Embryonic facial prominence (tissue), 1 donor: ENCODE measurements at regions not wholly inside any gene's neighbourhood (a gene's known extent, or its start where the extent isn't known, plus 50 kb on each side); places are given as distances from the start of the nearest gene placed in this dataset.
"Not testable (repeated sequence)": the region's sequence is repeated elsewhere in the genome, so short reads cannot be mapped to it uniquely, and the experiment has no call there.

Experiments
- DNase-seq: peaks from one replicate; pipeline ENCODE4 v3.0.0-alpha.2; 2016; ENCODE audit errors: extremely low spot score

GRCh38 chr5:92180391-92180790, 797.3 kb upstream of the ARRDC3 start:
- no peak for DNase-seq

GRCh38 chr5:92179651-92180050, 796.5 kb upstream of the ARRDC3 start:
- no peak for DNase-seq

GRCh38 chr5:92177926-92178487, 794.9 kb upstream of the ARRDC3 start:
- no peak for DNase-seq

GRCh38 chr5:92163906-92164305, 780.8 kb upstream of the ARRDC3 start:
- no peak for DNase-seq

- no peak for DNase-seq
These were observed 764.7 kb upstream of the ARRDC3 start for GRCh38 chr5:92147798-92148197.

DNA sequence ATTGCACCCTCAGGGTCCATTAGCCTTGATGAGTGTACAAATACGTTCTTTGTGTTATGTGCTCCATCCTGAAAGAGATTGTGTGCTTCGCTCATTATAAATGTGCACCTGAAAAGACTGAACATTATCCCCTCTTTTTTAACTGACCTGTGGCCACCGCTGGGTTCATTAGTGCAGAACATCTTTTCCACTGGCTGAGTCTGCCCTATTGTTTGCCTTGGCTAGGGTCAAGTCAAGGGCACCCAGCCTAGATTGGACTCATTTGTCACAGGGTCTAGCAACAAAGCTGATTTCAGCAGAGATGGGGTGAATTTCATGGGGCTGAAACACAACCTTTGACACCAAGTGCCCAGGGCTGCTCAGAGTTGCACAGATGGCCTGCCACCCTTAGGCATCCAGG, 764.1 kb upstream of the ARRDC3 start:
- no peak for DNase-seq

DNA sequence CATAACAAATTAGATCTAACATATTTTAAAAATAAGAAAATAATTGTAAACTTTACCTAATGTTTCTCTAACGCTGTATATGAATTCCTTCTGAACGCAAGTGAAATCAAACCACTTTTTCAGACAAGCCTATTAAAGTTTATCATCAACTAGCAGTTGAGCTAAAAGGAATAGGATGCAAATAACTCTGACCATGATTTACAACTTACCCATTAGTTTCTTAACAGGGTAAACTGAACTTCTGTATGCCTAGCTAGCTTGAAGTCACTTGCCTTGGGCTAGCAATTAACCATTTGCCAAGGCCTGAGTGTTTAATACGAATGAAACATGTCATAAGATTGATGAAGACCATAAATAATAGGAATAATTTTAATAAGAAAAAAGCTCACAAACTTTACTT, 762.7 kb upstream of the ARRDC3 start:
- no peak for DNase-seq

DNA sequence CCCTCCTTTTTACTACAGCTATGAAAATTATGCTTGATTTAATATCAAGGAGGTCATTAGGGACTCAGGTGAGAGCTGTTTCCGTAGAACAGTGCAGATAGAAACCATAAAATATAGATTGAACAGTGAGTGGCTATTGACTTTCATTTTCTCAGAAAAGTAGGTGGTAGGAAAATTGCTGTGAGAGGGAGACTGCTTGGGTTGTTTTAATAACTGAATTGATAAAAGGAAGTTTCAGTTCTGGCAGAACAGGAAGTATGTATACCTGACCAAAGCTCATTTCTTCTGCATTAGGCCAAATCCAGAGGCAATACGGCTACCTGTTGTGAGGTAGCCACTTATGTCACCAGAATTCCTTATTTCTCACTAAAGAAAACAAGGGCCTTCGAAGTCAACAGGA, 761.7 kb upstream of the ARRDC3 start:
- DNase-seq, result no peak

- DNase-seq, result not testable (repeated sequence)
These were observed 749.3 kb upstream of the ARRDC3 start for GRCh38 chr5:92132294-92132908.

- DNase-seq, result no peak
These were observed 743.1 kb upstream of the ARRDC3 start for GRCh38 chr5:92126182-92126581.

- no peak for DNase-seq
These were observed 736.0 kb upstream of the ARRDC3 start for GRCh38 chr5:92119110-92119509.

GRCh38 chr5:92106808-92107207, 723.7 kb upstream of the ARRDC3 start:
- no peak for DNase-seq

DNA sequence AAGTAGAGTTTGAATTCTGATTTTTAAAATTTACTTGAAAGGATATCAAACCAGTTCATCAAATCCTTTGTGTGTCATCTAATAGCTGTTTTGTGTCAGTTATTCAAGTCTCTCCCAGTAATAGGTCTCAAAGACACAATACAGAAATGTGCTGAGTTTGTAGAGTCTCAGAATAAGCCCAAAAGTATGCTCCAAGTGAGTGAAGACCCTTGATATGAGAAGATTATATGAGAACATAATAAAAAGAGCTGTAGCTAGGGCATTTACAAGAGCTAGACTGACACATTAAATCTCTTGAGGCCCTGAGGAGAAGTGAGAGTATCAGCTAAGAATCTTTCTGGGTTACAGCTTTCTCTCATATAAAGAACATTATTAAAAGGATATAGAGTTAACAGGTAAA, 721.0 kb upstream of the ARRDC3 start:
- DNase-seq, result no peak

GRCh38 chr5:92102313-92102712, 719.2 kb upstream of the ARRDC3 start:
- no peak for DNase-seq

GRCh38 chr5:92092239-92092638, 709.1 kb upstream of the ARRDC3 start:
- no peak for DNase-seq

- DNase-seq, result no peak
These were observed 703.1 kb upstream of the ARRDC3 start for GRCh38 chr5:92086059-92086811.

GRCh38 chr5:92081958-92082712, 699.0 kb upstream of the ARRDC3 start:
- DNase-seq, result no peak

DNA sequence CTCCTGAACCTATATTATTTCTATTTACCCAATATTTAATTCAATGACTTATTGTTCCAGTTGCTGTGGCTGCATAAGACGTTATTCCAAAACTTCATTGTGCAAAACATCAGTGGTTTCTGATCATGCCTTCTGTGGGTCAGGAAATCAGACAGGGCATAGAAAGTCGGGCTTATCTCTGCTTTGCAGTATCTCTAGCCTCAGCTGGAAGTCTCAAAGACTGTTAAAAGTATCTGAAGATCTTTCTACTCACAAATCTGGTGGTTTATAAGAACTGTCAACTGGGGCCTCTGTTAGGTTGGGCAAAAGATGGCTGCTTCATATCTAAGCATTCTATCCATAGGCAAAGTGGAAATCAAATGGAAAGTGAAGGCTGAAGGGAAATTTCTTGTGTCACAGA, 687.7 kb upstream of the ARRDC3 start:
- DNase-seq, result no peak

- no peak for DNase-seq
These were observed 681.9 kb upstream of the ARRDC3 start for GRCh38 chr5:92064993-92065392.

DNA sequence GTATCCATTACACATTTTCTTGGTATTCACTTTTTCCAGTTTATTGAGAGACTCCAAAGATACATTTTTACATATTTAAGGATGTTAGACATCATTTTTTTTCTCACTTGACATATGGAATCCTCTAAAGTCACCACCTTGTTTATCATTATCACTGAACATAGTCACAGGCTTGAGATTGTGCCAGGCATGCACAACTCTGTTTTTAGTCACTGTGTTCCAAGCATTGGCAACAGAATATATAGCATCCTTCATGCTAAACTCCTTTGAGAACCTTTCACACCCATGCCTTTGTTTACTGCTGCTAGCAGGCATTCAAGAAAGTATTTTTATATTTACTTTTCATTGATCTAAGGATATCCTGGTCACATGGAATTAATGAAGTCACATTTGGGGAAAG, 668.6 kb upstream of the ARRDC3 start:
- no peak for DNase-seq

- no peak for DNase-seq
These were observed 667.9 kb upstream of the ARRDC3 start for GRCh38 chr5:92050970-92051369.

- DNase-seq, result no peak
These were observed 659.0 kb upstream of the ARRDC3 start for GRCh38 chr5:92041911-92042660.
